NOMO-1 (cell line): ENCODE measurements at regions not wholly inside any gene's neighbourhood (a gene's known extent, or its start where the extent isn't known, plus 50 kb on each side); places are given as distances from the start of the nearest gene placed in this dataset.
"Not testable (repeated sequence)": the region's sequence is repeated elsewhere in the genome, so short reads cannot be mapped to it uniquely, and the experiment has no call there.

Experiments used
- DNase-seq, 2 experiments: peaks; one replicate each; lab custom pipeline; 2025; ENCODE audit not compliant: unreplicated experiment in 2 of 2; lab: John Stamatoyannopoulos, UW

DNA sequence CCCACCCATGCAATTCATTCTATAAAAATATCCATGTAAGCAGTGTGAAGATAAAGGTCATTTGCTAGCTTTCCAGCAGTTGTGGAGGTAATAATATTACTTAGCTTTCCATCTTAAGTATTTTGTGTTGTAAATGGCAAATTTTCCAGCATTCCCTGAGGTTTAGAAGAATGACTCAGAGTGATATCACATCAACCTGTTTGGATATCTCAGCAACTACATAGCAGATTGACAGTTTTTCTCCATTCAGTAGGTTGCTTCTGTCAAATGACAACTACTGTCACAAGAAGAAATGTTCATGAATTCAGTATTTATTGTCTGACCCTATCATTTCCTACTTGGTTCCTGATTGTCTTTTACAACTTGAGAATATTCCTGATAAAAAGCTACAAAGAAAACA lies 434.9 kb upstream of the GALNTL6 start:
- no peak for DNase-seq

DNA sequence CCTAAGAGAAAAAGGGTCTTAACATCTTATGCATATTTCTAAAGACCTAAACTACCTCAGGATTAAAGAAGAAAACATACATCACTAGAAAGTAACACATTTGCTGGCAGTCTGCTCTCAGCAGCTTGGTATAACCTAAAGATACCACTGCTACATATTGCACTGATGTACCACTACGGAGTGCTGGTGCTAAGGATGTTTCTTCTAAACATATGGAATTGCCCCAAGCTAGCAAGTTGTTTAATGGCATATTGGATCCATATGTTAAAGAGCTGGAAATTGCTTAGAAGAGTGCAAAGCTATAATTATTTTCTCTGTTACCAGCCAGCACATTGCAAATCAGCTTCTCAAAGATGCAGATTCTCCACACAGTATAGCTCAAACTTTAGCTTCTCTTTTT lies 436.5 kb upstream of the GALNTL6 start:
- no peak for DNase-seq

DNA sequence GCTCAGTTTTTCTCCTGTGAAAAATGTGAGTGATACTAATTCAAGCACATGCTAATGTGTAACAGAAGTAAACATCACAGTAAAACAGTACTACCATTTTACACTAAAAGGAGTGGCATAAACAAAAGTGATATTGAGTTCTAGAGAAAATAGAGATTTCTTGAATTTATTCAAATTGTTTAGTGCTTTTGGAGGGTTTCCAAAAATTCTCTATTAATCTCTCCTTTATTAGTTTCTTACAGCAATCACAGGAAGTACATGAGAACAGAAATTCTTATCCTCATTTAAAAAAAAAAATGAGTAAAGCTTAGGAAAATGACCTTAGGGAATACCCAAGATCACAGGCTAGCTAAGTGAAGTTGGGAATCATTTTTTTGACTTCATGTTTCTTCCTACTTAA lies 459.7 kb upstream of the GALNTL6 start:
- DNase-seq = no peak

DNA sequence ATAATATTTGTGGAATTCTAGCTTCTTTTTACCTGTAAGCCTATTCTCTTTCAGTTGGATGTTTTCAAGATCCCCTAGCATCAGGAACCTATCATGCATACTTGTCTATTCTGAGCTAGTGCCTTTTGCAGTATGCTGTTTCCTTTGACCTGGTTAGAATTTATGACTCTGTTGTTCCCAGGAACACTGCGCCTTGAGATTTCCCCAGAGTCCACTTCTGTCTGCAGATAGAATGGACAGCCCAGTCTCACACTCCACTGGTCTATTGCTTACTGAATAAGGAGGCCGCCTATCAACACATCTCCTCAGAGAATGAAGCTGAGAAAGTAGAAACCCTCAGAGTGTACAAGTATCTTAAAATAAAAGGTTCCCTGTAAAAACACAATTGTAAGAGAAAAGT lies 465.1 kb upstream of the GALNTL6 start:
- DNase-seq = no peak

- no peak for DNase-seq
These were observed 470.6 kb upstream of the GALNTL6 start for GRCh38 chr4:171342646-171343045.

- DNase-seq = no peak
These were observed 472.9 kb upstream of the GALNTL6 start for GRCh38 chr4:171340258-171340657.

GRCh38 chr4:171334549-171334948 lies 478.7 kb upstream of the GALNTL6 start:
- no peak for DNase-seq

DNA sequence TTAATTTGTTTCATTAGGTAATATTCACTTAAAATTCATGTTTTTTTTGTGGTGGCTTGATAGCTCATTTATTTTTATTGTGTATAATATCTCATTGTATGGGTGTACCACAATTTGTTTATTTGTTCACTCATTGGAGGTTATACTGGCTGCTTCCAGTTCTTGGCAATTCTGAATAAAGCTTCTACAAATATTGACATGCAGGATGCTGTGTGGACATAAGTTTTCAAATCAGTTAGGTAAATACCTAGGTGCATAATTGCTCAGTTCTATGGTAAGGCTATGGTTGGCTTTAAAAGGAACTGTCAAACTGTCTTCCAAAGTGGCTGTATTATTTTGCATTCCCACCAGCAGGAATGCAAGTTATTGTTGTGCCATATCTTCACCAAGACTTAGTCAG lies 504.5 kb upstream of the GALNTL6 start:
- no peak for DNase-seq

DNA sequence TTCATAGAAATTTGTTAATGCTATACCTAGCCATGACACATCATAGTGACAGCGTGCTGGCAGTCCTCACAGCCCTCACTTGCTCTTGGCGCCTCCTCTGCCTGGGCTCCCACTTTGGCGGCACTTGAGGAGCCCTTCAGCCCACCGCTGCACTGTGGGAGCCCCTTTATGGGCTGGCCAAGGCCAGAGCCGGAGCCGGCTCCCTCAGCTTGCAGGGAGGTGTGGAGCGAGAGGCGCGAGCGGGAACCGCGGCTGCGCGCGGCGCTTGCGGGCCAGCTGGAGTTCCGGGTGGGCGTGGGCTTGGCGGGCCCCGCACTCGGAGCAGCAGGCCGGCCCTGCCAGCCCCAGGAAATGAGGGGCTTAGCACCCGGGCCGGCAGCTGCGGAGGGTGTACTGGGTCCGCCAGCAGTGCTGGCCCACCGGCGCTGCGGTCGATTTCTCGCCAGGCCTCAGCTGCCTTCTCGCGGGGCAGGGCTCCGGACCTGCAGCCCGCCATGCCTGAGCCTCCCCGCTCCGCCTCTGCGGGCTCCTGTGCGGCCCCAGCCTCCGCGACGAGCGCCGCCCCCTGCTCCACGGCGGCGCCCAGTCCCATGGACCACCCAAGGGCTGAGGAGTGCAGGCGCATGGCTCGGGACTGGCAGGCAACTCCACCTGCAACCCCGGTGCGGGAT lies 515.0 kb upstream of the GALNTL6 start:
- DNase-seq = not testable (repeated sequence)

GRCh38 chr4:171288816-171289432 lies 524.3 kb upstream of the GALNTL6 start:
- no peak for DNase-seq

- DNase-seq = no peak
These were observed 531.8 kb upstream of the GALNTL6 start for GRCh38 chr4:171281359-171281758.

DNA sequence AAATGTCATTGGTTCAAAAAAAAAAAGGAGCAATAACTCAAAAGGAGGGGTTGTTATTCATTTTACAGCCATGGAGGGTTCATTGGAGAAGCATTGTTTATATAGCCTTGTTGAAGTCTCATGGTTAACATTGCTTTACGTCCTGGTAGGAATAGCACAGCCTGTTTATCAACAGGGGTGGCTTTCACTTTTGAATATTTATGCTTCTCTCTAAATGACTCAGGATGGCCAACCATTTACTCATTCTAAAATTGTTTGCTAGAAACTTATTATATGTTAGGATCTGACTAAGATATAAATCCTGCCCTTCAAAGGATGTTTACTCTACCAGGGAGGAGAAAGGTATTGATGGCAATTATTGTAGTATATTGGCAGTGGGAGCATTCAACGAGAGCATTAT lies 534.1 kb upstream of the GALNTL6 start:
- DNase-seq = no peak

- DNase-seq = no peak
These were observed 546.5 kb upstream of the GALNTL6 start for GRCh38 chr4:171266671-171267070.

DNA sequence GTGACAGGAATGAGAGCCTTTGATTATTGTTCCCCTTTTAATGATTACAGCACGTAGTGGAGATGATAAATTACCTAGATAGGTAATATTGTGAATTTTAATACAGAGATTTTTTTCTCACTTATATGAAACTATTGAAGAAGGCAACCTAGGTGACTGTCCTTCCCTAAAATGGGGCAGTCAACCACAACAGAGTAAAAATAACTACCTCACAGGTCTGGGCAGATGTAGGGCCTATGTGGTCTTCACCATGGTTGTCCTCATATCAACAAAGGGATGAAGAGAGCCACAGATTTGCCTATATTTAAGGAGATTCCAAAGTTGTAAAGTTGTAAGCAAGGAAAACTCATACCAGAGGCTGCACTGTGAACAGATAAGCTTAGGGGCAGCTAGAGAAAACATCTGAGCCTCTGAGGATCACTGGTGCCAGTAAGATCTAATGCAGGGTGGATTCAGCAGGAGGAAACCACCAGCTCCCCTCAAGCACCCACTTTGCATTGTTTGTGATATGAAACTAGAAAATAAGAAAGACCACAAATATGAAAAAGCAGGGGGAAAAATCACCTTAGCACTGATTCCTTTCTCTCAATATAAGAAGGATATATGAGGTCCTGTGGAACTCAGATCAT lies 547.9 kb upstream of the GALNTL6 start:
- no peak for DNase-seq

DNA sequence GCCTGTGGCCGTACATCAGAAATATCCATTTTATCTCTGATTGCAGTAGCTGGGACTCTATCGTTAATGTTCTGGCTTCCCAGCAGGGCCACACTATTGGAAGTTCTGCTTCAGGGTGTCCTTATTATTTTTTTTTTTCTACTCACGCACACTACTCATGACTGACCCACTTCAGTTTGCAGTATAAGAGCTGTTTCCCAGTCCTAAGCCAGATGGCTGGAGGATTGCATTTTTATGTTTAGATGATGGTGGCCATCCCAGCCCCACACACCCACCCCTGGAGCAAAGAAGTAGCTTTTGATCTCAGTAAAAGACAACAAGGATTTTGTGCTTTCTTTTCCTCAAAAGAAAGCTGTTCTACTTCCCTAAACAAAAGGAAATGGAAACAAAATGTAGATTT lies 557.0 kb upstream of the GALNTL6 start:
- no peak for DNase-seq

GRCh38 chr4:171246948-171247347 lies 566.3 kb upstream of the GALNTL6 start:
- no peak for DNase-seq

DNA sequence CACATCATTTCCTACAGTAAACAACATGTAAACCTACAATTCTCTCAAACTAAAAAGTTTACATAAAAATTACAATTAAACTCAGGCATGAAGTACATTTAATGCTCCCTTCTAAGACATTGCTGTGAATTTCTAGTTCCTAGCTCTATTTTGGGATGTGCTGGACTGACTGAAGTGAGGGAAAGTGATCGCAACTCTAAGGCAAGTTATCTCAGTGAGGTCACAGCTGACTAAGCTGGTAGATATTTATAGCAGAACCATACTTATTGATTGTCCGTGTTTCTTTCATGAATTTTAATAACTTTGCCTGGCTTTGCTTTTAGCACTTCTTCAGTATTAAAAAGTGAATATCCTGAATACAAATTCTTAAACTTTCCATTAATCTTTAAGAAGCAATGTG lies 570.4 kb upstream of the GALNTL6 start:
- no peak for DNase-seq

- DNase-seq = peak; percentile 37 to 82
These were observed 574.0 kb upstream of the GALNTL6 start for GRCh38 chr4:171239196-171239595.

DNA sequence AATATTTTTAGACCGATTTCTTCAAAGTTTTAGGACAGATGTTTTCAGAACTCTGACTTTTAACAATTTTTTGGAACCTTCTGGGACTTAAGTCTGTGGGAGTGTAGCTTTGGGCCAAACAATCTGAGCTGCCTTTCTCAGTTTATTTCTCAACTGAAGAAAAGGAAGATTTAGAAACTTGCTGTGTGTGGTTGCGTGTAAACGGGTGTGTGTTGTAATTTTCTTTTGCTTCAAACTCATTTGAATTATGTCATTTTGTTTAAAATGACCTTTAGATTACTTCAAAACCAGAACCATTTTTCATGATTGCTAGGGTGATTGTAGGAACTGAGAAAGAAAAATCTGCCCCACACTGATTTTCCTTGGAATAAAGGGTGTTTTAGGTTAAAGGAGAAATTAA lies 577.7 kb upstream of the GALNTL6 start:
- DNase-seq = peak; percentile 42 to 61

GRCh38 chr4:171229354-171229753 lies 583.9 kb upstream of the GALNTL6 start:
- not testable (repeated sequence) for DNase-seq

DNA sequence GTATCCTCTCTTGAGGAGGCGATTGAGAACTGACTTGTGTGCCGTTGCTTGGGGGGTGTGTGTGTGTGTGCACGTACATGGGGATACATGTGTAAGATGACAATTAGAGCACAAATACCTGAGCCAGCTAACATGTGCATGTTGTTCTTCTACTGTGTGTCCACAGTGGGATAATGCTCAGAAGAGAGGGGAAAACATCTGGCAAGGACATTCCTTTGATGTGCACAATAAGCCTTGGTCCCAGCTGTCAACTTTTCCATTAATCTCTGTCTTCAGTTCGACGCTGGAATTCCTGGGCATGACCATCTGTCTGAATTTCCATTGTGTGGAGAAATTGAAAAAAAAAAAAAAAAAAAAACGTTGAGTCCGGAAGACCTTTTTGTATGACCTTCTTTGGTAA lies 592.0 kb upstream of the GALNTL6 start:
- DNase-seq = no peak

DNA sequence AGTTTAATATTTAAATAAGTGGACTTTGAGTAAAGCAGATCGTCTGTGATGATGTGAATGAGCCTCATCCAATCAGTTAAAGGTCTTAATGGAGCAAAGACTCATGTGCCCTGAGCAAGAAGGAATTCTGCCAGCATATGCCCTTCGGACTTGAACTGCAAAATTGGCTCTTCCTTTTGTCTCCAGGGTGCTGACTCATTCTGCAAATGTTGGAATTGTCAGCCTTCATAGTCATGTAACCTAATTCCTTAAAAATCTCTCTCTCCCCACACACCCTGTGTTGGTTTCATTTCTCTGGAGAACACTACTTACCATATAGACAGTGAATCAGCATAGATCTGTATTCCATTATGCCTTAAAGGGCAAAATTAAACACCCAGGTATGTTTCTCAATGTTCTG lies 609.8 kb upstream of the GALNTL6 start:
- DNase-seq = no peak
